Keratinocyte (primary cell): ENCODE measurements at regions not wholly inside any gene's neighbourhood (a gene's known extent, or its start where the extent isn't known, plus 50 kb on each side); places are given as distances from the start of the nearest gene placed in this dataset.

ENCODE experiments used
- DNase-seq: peaks from one replicate; pipeline ENCODE4 v3.0.0-alpha.2; 2011; ENCODE audit warnings: low read depth, missing footprints, low spot score
- FAIRE-seq: peaks from 2 replicates; lab custom pipeline; 2011; peaks lifted over from hg19 to GRCh38; lab: Jason Lieb, UNC
- H2AFZ ChIP-seq: 2 replicates; pipeline ENCODE4 v1.6.0; 2012; ENCODE audit warnings: low read length, control low read depth, inconsistent platforms; ENCODE audit not compliant: control insufficient read depth
- H3K27ac ChIP-seq: 2 replicates; pipeline ENCODE4 v1.5.1; 2011; ENCODE audit warnings: low read length; ENCODE audit not compliant: control insufficient read depth, insufficient read depth
- H3K27me3 ChIP-seq: 3 replicates; pipeline ENCODE4 v1.6.0; 2011; ENCODE audit warnings: low read length; ENCODE audit not compliant: control insufficient read depth, insufficient read depth; ENCODE audit errors: extremely low read depth
- H3K36me3 ChIP-seq, 2 experiments: 2 replicates in 1 of 2; 3 replicates in 1 of 2; pipeline ENCODE4 v1.5.1; 2011; ENCODE audit warnings: low read length in 2 of 2, mild to moderate bottlenecking in 1 of 2; ENCODE audit not compliant: control insufficient read depth in 2 of 2, insufficient read depth in 2 of 2; ENCODE audit errors: extremely low read depth in 1 of 2
- H3K4me1 ChIP-seq: 3 replicates; pipeline ENCODE4 v1.5.1; 2011; ENCODE audit warnings: low read length; ENCODE audit not compliant: control insufficient read depth, insufficient read depth; ENCODE audit errors: extremely low read depth
- H3K4me2 ChIP-seq: 3 replicates; pipeline ENCODE4 v1.6.0; 2011; ENCODE audit warnings: low read depth, low read length; ENCODE audit not compliant: control insufficient read depth, insufficient read depth; ENCODE audit errors: extremely low read depth
- H3K4me3 ChIP-seq, 3 experiments: fragments of 200-600 bp in 1 of 3; sonication (generic) in 1 of 3; 2 replicates in 2 of 3; 3 replicates in 1 of 3; pipeline ENCODE4 v1.5.1; 2011 to 2016; ENCODE audit warnings: low read length in 3 of 3, mild to moderate bottlenecking in 3 of 3, control low read depth in 2 of 3, inconsistent platforms in 1 of 3, low read depth in 1 of 3, mixed read lengths in 1 of 3, mixed run types in 1 of 3, moderate library complexity in 1 of 3; ENCODE audit not compliant: control insufficient read depth in 2 of 3, insufficient read depth in 2 of 3; ENCODE audit errors: extremely low read depth in 1 of 3
- H3K79me2 ChIP-seq: 2 replicates; pipeline ENCODE4 v1.6.0; 2012; ENCODE audit warnings: low read length; ENCODE audit not compliant: control insufficient read depth, insufficient read depth
- H3K9ac ChIP-seq: 3 replicates; pipeline ENCODE4 v1.6.0; 2011; ENCODE audit warnings: low read length; ENCODE audit not compliant: control insufficient read depth, insufficient read depth; ENCODE audit errors: extremely low read depth
- H3K9me1 ChIP-seq: 3 replicates; pipeline ENCODE4 v1.6.0; 2011; ENCODE audit warnings: low read length; ENCODE audit not compliant: control insufficient read depth, insufficient read depth; ENCODE audit errors: extremely low read depth
- H3K9me3 ChIP-seq: 2 replicates; pipeline ENCODE4 v1.5.1; 2012; ENCODE audit warnings: low read depth, low read length; ENCODE audit not compliant: control insufficient read depth
- H4K20me1 ChIP-seq: 3 replicates; pipeline ENCODE4 v1.6.0; 2011; ENCODE audit warnings: low read length; ENCODE audit not compliant: control insufficient read depth, insufficient read depth; ENCODE audit errors: extremely low read depth
- EZH2 ChIP-seq: IDR thresholded peaks from one replicate; pipeline ENCODE4 v1.6.1; 2012; ENCODE audit warnings: inconsistent platforms, mild to moderate bottlenecking, low read length, moderate library complexity
- dilution Hi-C: fragments of 300-500 bp; cut with MboI; formaldehyde crosslinking; loops from one replicate; pipeline ENCODE4 v1.7.0; 2020; ENCODE audit warnings: low sequenced_read_pairs; ENCODE audit not compliant: extremely low pct_ligation_motif_present
- TF ChIP-seq, protein P1 (sequence below), 3 experiments: IDR thresholded peaks in 1 of 3; conservative IDR thresholded peaks in 1 of 3; optimal IDR thresholded peaks in 1 of 3; 2 replicates in 2 of 3; 3 replicates in 1 of 3; pipeline versions ENCODE3 to v1.5.1; 2011; ENCODE audit warnings: low read length in 3 of 3, mild to moderate bottlenecking in 3 of 3, moderate library complexity in 2 of 3, control low read depth in 1 of 3, inconsistent platforms in 1 of 3; ENCODE audit not compliant: insufficient read depth in 2 of 3; ENCODE audit errors: extremely low read depth in 1 of 3

DNA sequence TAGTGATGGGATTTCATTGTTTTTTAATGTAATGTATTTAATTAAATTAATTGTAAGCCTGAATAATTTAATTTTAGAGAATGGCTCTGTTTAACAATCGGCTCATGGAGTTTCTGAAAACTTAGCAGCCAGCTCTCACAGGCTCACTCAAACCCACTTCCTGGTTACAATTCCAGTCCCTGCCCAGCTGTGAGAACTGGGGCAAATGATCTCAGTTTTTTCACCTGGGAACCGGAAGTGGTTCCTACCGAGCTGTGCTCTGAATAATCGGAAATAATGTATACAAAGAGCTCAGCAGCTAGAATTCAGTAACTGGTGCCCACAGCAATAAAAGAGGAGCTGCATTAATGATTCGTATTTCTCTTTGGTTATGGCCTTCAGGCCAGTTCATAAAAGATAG lies 244.3 kb upstream of the MCTP2 start:
- TF ChIP-seq EZH2, result no peak
- TF ChIP-seq, protein P1, sequence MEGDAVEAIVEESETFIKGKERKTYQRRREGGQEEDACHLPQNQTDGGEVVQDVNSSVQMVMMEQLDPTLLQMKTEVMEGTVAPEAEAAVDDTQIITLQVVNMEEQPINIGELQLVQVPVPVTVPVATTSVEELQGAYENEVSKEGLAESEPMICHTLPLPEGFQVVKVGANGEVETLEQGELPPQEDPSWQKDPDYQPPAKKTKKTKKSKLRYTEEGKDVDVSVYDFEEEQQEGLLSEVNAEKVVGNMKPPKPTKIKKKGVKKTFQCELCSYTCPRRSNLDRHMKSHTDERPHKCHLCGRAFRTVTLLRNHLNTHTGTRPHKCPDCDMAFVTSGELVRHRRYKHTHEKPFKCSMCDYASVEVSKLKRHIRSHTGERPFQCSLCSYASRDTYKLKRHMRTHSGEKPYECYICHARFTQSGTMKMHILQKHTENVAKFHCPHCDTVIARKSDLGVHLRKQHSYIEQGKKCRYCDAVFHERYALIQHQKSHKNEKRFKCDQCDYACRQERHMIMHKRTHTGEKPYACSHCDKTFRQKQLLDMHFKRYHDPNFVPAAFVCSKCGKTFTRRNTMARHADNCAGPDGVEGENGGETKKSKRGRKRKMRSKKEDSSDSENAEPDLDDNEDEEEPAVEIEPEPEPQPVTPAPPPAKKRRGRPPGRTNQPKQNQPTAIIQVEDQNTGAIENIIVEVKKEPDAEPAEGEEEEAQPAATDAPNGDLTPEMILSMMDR (optimal IDR thresholded peaks at IDR 0.05 in 1 of 3, IDR thresholded peaks at IDR 0.05 in 1 of 3, conservative IDR thresholded peaks at IDR 0.05 in 1 of 3; ENCODE audit: extremely low read depth in 1 of 3, insufficient read depth in 2 of 3, low read length in 3 of 3), result no peak
- no peak overlapping the region for H2AFZ ChIP-seq
- H4K20me1 ChIP-seq, result no peaks in the 10 kb centered on the region
- no peak overlapping the region for H3K4me3 ChIP-seq
- H3K9ac ChIP-seq, result no peak overlapping the region
- DNase-seq (no peak), FAIRE-seq (no peak)
- no peaks in the 10 kb centered on the region for H3K36me3 ChIP-seq
- H3K79me2 ChIP-seq, result no peaks in the 10 kb centered on the region
- no peak overlapping the region for H3K27ac ChIP-seq
- no peaks in the 10 kb centered on the region for H3K4me1 ChIP-seq
- no peak overlapping the region for H3K4me2 ChIP-seq
- dilution Hi-C loops, result no loop called here
- H3K9me3 ChIP-seq, result no peaks in the 10 kb centered on the region
- H3K27me3 ChIP-seq, result no peaks in the 10 kb centered on the region
- no peaks in the 10 kb centered on the region for H3K9me1 ChIP-seq

DNA sequence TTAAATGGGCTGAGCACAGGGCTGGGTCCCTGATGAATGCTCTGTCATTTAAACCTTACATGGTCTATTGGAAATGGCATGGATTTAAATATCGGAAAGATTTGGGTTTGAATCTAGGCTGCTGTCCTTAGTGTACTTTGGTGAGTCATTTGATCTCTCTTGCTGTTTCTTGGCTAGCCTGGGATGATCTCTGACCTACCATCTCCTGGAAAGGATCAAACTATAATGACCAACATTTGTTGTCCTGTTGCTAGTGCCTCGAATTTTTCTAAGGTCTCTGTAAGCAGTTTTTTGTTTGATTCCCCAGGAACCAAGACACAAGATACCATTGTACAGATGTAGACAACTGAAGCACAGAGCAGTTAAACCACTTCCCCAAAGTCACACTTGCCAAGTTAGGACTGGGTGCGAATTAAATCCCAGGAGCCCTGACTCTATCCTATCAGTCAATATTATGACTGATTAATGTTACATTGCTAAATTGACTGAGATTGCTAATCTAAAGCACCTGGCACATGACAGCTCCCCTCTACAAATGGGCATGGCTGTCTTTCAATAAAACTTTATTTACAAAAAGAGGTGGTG lies 244.9 kb upstream of the MCTP2 start:
- H4K20me1 ChIP-seq, result no peaks in the 10 kb centered on the region
- dilution Hi-C loops, result no loop called here

More for the DNA sequence above, 244.9 kb upstream of the MCTP2 start:
- no peaks in the 10 kb centered on the region for H3K4me1 ChIP-seq
- no peaks in the 10 kb centered on the region for H3K79me2 ChIP-seq
- no peak overlapping the region for H3K27ac ChIP-seq
- no peak for FAIRE-seq
- H3K36me3 ChIP-seq, result no peaks in the 10 kb centered on the region
- no peak overlapping the region for H2AFZ ChIP-seq
- no peak overlapping the region for H3K9ac ChIP-seq
- H3K4me2 ChIP-seq, result no peak overlapping the region
- DNase-seq, result no peak
- H3K9me3 ChIP-seq, result no peaks in the 10 kb centered on the region
- TF ChIP-seq, protein P1 (optimal IDR thresholded peaks at IDR 0.05 in 1 of 3, IDR thresholded peaks at IDR 0.05 in 1 of 3, conservative IDR thresholded peaks at IDR 0.05 in 1 of 3; ENCODE audit: extremely low read depth in 1 of 3, insufficient read depth in 2 of 3, low read length in 3 of 3), result no peak
- TF ChIP-seq EZH2, result no peak
- no peaks in the 10 kb centered on the region for H3K27me3 ChIP-seq
- no peaks in the 10 kb centered on the region for H3K9me1 ChIP-seq
- H3K4me3 ChIP-seq, result no peak overlapping the region
